Esophagus muscularis mucosa (tissue), 4 donors: ENCODE measurements at regions not wholly inside any gene's neighbourhood (a gene's known extent, or its start where the extent isn't known, plus 50 kb on each side); places are given as distances from the start of the nearest gene placed in this dataset.

Experiments used
- DNase-seq: peaks from one replicate; pipeline ENCODE4 v3.0.0-alpha.2; 2017; ENCODE audit errors: extremely low spot score
- H3K27ac ChIP-seq, 4 donors: fragments of 200-600 bp; sonication (generic); replicated peaks in 1 of 4; 1 replicate in 3 of 4; 2 replicates in 1 of 4; pipeline ENCODE4 v1.5.1; 2016 to 2019; ENCODE audit warnings: mild to moderate bottlenecking in 1 of 4
- H3K27me3 ChIP-seq, 4 donors: fragments of 200-600 bp; sonication (generic); one replicate each; pipeline versions ENCODE4 v1.5.1 to v1.6.0; 2016 to 2019
- H3K36me3 ChIP-seq, 4 donors: fragments of 200-600 bp; sonication (generic); one replicate each; pipeline ENCODE4 v1.5.1; 2016 to 2019
- H3K4me1 ChIP-seq, 4 donors: fragments of 200-600 bp; sonication (generic); one replicate each; pipeline ENCODE4 v1.5.1; 2016 to 2019
- H3K4me3 ChIP-seq, 4 donors: fragments of 200-600 bp; sonication (generic); 1 replicate in 2 of 4; 2 replicates in 2 of 4; pipeline ENCODE4 v1.5.1; 2016 to 2019; ENCODE audit warnings: mild to moderate bottlenecking in 4 of 4, moderate library complexity in 1 of 4
- H3K9me3 ChIP-seq, 4 donors: fragments of 200-600 bp; sonication (generic); 1 replicate in 3 of 4; 2 replicates in 1 of 4; pipeline ENCODE4 v1.5.1; 2016 to 2019
- CTCF ChIP-seq, 3 experiments: fragments of 200-600 bp in 2 of 3; fragments of 450-650 bp in 1 of 3; sonication (generic) in 2 of 3; IDR thresholded peaks; one replicate each; pipeline ENCODE4 v1.5.1; 2017 to 2019; ENCODE audit warnings: antibody characterized with exemption in 3 of 3, mild to moderate bottlenecking in 2 of 3, moderate library complexity in 1 of 3
- EP300 ChIP-seq: sonication (generic); formaldehyde crosslinking; IDR thresholded peaks from one replicate; pipeline ENCODE4 v1.6.1; 2017; ENCODE audit warnings: antibody characterized with exemption
- POLR2A ChIP-seq: fragments of 450-650 bp; IDR thresholded peaks from one replicate; pipeline ENCODE4 v1.6.1; 2017; ENCODE audit warnings: antibody characterized with exemption, moderate library complexity, mild to moderate bottlenecking, low read depth
- POLR2AphosphoS5 ChIP-seq, 2 donors: sonication (generic); formaldehyde crosslinking; IDR thresholded peaks; one replicate each; pipeline ENCODE4 v1.6.1; 2017; ENCODE audit warnings: antibody characterized with exemption in 2 of 2
- WGBS: methylation state at CpG from one replicate; pipeline ENCODE4 v1.1.5; 2018; 5-methylcytosine and 5-hydroxymethylcytosine counted together
- intact Hi-C: fragments of 100-400 bp; cut with DNase I; formaldehyde crosslinking; loops from one replicate; pipeline ENCODE4 v1.15.1; 2023

DNA sequence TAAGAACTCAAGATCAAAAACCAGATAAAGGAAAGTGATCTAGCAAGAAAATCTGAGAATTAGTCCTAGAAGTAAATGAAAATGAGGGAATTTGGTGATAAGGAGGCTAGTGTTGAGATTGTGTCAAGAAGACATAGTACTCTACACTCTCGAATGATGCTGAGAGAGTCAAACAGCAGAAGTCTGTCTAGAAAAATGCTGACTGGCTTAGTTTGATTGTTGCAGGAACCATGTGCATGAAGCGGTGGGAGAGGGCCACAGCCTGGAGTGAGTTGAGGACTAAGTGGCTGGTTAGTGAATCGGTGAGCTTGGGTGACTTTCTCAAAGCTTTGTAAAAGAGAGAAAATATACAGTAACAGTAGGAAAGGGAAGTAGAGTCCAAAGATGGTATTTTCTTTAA is 124.5 kb downstream of the LRIG3 start:
- peaks cover 0 to 5% (median 2%) of the 10 kb centered on the region in 4 donors for H3K9me3 ChIP-seq
- H3K27ac ChIP-seq = no peak overlapping the region
- TF ChIP-seq EP300 = no peak
- no peak for TF ChIP-seq POLR2AphosphoS5 (IDR thresholded peaks at IDR 0.05)
- TF ChIP-seq CTCF (IDR thresholded peaks at IDR 0.05) = no peak
- no peak for TF ChIP-seq POLR2A

GRCh38 chr12:58801986-58802385 is 118.3 kb downstream of the LRIG3 start:
- Histone ChIP-seq H3K4me3 (no peak overlapping the region), H3K27me3 (no peaks in the 10 kb centered on the region), H3K36me3 (no peaks in the 10 kb centered on the region), H3K9me3 (peaks cover 0 to 5% (median 2%) of the 10 kb centered on the region in 4 donors), H3K27ac (no peak overlapping the region), H3K4me1 (no peaks in the 10 kb centered on the region)
- WGBS = 50% methylated on average over 1 of the region's 1 CpG
- TF ChIP-seq CTCF (IDR thresholded peaks at IDR 0.05) (no peak), POLR2AphosphoS5 (IDR thresholded peaks at IDR 0.05) (no peak), EP300 (no peak), POLR2A (no peak)
- intact Hi-C loops = no loop called here
- no peak for DNase-seq

More for the DNA sequence above, 124.5 kb downstream of the LRIG3 start:
- no peak for DNase-seq
- Histone ChIP-seq H3K27me3 (no peaks in the 10 kb centered on the region), H3K4me1 (no peaks in the 10 kb centered on the region), H3K4me3 (no peak overlapping the region), H3K36me3 (no peaks in the 10 kb centered on the region)
- intact Hi-C loops = no loop called here
- WGBS = 91% methylated on average over 3 of the region's 3 CpGs

DNA sequence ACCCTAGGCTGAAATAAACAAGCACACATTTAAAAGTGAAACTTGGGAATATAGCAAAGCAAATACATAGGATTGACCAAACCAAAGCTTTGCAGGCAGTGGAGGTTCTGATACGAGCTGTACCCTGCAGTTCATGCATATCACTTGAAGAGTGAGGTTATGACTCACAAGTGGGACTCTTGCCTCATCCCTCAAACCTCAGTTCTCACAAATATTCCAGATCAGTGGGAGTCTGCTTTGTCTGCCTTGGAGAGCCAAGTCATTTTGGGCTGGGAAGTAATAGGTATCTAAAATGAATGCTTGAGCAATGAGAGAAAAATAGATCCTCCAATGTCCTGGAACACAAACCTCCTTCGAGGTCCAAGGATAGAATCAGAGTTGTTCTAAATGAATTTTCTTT is 116.4 kb downstream of the LRIG3 start:
- no peak overlapping the region for H3K27ac ChIP-seq
- no peaks in the 10 kb centered on the region for H3K27me3 ChIP-seq
- no peaks in the 10 kb centered on the region for H3K36me3 ChIP-seq
- no peak for DNase-seq
- no peaks in the 10 kb centered on the region for H3K4me1 ChIP-seq
- H3K4me3 ChIP-seq = no peak overlapping the region
- intact Hi-C loops = no loop called here
- TF ChIP-seq POLR2A (no peak), POLR2AphosphoS5 (IDR thresholded peaks at IDR 0.05) (no peak), EP300 (no peak), CTCF (IDR thresholded peaks at IDR 0.05) (no peak)
- H3K9me3 ChIP-seq = peaks cover 0 to 5% (median 2%) of the 10 kb centered on the region in 4 donors
- WGBS = 64% methylated on average over 2 of the region's 2 CpGs

DNA sequence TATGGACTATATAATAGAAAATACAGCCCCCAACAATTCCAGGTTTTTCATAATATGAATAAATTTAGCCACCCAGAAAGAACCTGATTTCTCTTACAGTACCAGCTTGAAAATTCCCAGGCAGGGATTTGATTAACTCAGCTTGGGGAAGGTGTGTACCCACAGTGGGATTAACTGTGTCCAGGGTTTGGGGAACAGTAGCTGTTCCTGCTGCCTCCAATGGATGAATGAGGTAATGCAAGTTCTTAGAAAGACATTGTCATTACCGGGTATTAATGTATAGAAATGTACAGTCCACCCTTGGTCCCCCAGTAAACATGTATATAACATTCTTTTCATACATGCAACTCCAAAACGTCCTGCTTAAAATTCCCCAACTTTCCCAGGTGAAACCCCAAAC is 115.6 kb downstream of the LRIG3 start:
- WGBS = 55% methylated on average over 2 of the region's 2 CpGs
- no peak overlapping the region for H3K4me3 ChIP-seq
- TF ChIP-seq CTCF (IDR thresholded peaks at IDR 0.05) = peak in 1 of 3 experiments; percentile 30
- no peak for TF ChIP-seq POLR2A
- no peaks in the 10 kb centered on the region for H3K4me1 ChIP-seq
- H3K27me3 ChIP-seq = no peaks in the 10 kb centered on the region
- H3K9me3 ChIP-seq = no peaks in the 10 kb centered on the region
- no peak overlapping the region for H3K27ac ChIP-seq
- intact Hi-C loops = no loop called here
- H3K36me3 ChIP-seq = no peaks in the 10 kb centered on the region
- DNase-seq = no peak

GRCh38 chr12:58809064-58809607 is 111.2 kb downstream of the LRIG3 start:
- Histone ChIP-seq H3K4me1 (peaks cover 12 to 23% (median 16%) of the 10 kb centered on the region in 4 donors), H3K27me3 (no peaks in the 10 kb centered on the region), H3K4me3 (no peak overlapping the region), H3K36me3 (no peaks in the 10 kb centered on the region), H3K27ac (no peak overlapping the region), H3K9me3 (no peaks in the 10 kb centered on the region)
- no peak for DNase-seq
- WGBS = 83% methylated on average over 4 of the region's 4 CpGs
- intact Hi-C loops = no loop called here
- TF ChIP-seq POLR2AphosphoS5 (IDR thresholded peaks at IDR 0.05) (no peak), CTCF (IDR thresholded peaks at IDR 0.05) (no peak), EP300 (no peak)
